ENCODE measurements at regions not wholly inside any gene's neighbourhood (a gene's known extent, or its start where the extent isn't known, plus 50 kb on each side); places are given as distances from the start of the nearest gene placed in this dataset.

DNA sequence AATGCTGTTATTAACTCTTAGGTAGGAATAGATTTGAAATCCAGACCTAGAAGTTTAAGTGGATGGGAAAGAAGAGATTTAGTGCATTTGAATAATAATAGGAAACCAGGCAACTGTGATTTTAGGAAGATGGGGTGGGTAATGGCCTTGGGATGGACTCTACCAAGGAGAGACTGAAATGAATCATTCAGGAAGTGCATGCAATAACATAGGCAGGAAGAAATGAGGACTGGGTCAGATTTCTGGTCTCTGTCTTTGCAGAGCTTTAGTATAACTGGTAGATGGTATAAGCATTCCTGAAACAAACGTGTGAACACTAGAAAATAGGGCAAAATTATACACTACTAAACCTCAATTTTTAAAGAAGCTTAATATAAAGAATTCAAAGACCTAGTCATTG lies 274.4 kb upstream of the CLINT1 start:
- H3K4me1 ChIP-seq, result no peaks in the 10 kb centered on the region
- no peak for DNase-seq (ENCODE audit: low spot score in 2 of 2)
- WGBS, result 72% methylated on average over 1 of the region's 1 CpG
- H3K36me3 ChIP-seq, result no peaks in the 10 kb centered on the region
- H3K9me3 ChIP-seq, result no peaks in the 10 kb centered on the region
- no peaks in the 10 kb centered on the region for H3K27me3 ChIP-seq
- H3K4me3 ChIP-seq, result no peak overlapping the region
- TF ChIP-seq POLR2A (IDR thresholded peaks at IDR 0.05) (no peak), EP300 (IDR thresholded peaks at IDR 0.05) (no peak), CTCF (IDR thresholded peaks at IDR 0.05) (no peak), POLR2AphosphoS5 (IDR thresholded peaks at IDR 0.05) (no peak)
- no peak overlapping the region for H3K27ac ChIP-seq

DNA sequence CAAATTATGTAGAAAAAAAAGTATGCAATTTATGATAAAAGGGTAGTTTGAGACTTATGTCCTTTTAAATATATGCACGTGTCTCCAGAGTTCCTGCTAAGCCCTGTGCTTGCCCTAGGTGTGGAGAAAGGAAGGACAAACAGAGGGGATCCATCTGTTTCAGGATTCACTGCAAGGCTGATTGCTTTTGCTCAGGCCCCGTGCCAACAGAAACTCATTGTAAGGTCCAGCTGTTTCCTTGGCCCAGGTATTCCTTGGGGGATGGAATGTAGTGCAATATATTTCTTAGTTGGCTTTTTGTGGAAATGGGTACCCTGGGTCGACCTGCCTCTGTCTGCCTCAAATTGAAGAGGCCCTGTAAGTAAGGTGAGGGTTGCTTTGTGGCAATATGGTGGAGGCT lies 268.6 kb upstream of the CLINT1 start:
- no peaks in the 10 kb centered on the region for H3K4me1 ChIP-seq
- H3K9me3 ChIP-seq, result no peaks in the 10 kb centered on the region
- peaks cover 3% of the 10 kb centered on the region for H3K27me3 ChIP-seq
- no peak overlapping the region for H3K4me3 ChIP-seq
- TF ChIP-seq CTCF (IDR thresholded peaks at IDR 0.05) (no peak), POLR2AphosphoS5 (IDR thresholded peaks at IDR 0.05) (no peak), POLR2A (IDR thresholded peaks at IDR 0.05) (no peak), EP300 (IDR thresholded peaks at IDR 0.05) (no peak)
- WGBS, result 60% methylated on average over 3 of the region's 3 CpGs
- no peak for DNase-seq (ENCODE audit: low spot score in 2 of 2)
- H3K27ac ChIP-seq, result no peak overlapping the region
- no peaks in the 10 kb centered on the region for H3K36me3 ChIP-seq

- no peak for TF ChIP-seq CTCF (IDR thresholded peaks at IDR 0.05)
- no peak for TF ChIP-seq POLR2AphosphoS5 (IDR thresholded peaks at IDR 0.05)
- TF ChIP-seq POLR2A (IDR thresholded peaks at IDR 0.05), result no peak
- no peak for TF ChIP-seq EP300 (IDR thresholded peaks at IDR 0.05)
- Histone ChIP-seq H3K27me3 (peaks cover 3% of the 10 kb centered on the region), H3K9me3 (no peaks in the 10 kb centered on the region), H3K4me3 (no peak overlapping the region), H3K36me3 (no peaks in the 10 kb centered on the region), H3K4me1 (no peaks in the 10 kb centered on the region), H3K27ac (no peak overlapping the region)
- DNase-seq (ENCODE audit: low spot score in 2 of 2), result no peak
- 65% methylated on average over 11 of the region's 11 CpGs for WGBS
These were observed 267.8 kb upstream of the CLINT1 start for GRCh38 chr5:158126442-158127405.

DNA sequence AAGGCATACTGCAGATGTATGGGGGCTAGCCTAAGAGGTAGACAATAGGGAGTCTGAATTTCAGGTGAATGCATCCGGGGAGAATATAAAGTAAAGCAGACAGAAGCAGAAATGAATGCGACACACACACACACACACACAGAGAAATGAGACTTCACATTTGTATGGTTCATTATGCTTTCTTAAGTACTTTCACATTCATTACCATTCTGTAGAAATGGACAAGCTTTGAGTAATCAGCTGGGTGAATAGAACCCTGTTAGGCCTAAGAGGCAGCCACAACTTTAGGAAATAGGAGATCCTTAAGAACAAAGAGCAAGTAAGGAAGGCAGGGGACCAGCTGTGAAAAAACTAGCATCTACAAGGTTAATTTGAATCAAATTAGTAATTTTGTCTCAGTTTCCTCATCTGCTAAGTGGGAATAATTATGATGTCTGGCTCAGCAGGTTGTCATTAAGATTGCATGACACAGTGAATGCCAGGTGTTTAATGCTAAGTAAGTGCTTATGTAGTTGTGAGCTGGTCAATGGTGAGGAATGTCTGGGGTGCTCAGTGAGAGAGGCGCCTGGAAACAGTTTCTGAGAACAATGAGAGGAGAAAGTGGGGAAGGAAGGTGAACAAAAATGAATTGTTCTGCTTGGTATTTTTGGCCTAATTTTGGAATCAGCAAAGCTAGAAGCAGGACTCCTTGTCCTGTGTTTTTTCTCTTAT lies 265.8 kb upstream of the CLINT1 start:
- no peak for DNase-seq (ENCODE audit: low spot score in 2 of 2)
- Histone ChIP-seq H3K27me3 (peaks cover 3% of the 10 kb centered on the region), H3K36me3 (no peaks in the 10 kb centered on the region), H3K4me3 (no peak overlapping the region), H3K27ac (no peak overlapping the region), H3K9me3 (no peaks in the 10 kb centered on the region), H3K4me1 (peaks cover 2% of the 10 kb centered on the region)
- no peak for TF ChIP-seq POLR2AphosphoS5 (IDR thresholded peaks at IDR 0.05)
- TF ChIP-seq EP300 (IDR thresholded peaks at IDR 0.05), result no peak
- TF ChIP-seq POLR2A (IDR thresholded peaks at IDR 0.05), result no peak
- TF ChIP-seq CTCF (IDR thresholded peaks at IDR 0.05), result no peak
- 91% methylated on average over 3 of the region's 3 CpGs for WGBS

DNA sequence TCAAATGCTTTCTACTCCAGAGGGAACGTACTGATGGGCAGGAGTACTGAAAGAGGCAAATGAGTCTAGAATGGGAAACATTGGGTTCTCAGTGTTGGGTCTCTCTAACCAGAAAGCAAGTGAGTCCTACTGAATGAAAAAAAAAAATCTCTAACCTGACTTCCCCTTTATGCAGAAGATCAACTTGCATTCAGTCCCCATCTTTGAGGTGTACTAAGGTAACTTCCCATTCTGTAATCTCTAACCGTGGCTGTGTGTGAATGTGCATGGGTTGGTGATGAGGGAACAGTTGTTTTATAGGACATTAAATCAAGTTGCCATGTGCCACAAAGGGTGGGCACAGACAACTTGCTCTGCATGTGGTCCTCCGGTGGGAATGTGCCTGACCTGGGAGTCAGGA lies 264.6 kb upstream of the CLINT1 start:
- H3K9me3 ChIP-seq, result no peaks in the 10 kb centered on the region
- 82% methylated on average over 3 of the region's 3 CpGs for WGBS
- H3K36me3 ChIP-seq, result no peaks in the 10 kb centered on the region
- TF ChIP-seq POLR2A (IDR thresholded peaks at IDR 0.05) (no peak), POLR2AphosphoS5 (IDR thresholded peaks at IDR 0.05) (no peak), EP300 (IDR thresholded peaks at IDR 0.05) (no peak), CTCF (IDR thresholded peaks at IDR 0.05) (no peak)
- DNase-seq (ENCODE audit: low spot score in 2 of 2), result no peak
- no peak overlapping the region for H3K4me3 ChIP-seq
- H3K4me1 ChIP-seq, result peaks cover 2% of the 10 kb centered on the region
- peaks cover 3% of the 10 kb centered on the region for H3K27me3 ChIP-seq
- no peak overlapping the region for H3K27ac ChIP-seq
